Karpas-422 (cell line): ENCODE measurements at regions not wholly inside any gene's neighbourhood (a gene's known extent, or its start where the extent isn't known, plus 50 kb on each side); places are given as distances from the start of the nearest gene placed in this dataset.

ENCODE experiments used
- DNase-seq: peaks from one replicate; pipeline ENCODE4 v3.0.0-alpha.2; 2015
- H2AFZ ChIP-seq: fragments of 200-600 bp; sonication (generic); 2 replicates; pipeline ENCODE4 v1.6.1; 2014; ENCODE audit warnings: antibody characterized with exemption, low read length, mixed read lengths
- H3K27ac ChIP-seq: fragments of 200-600 bp; sonication (generic); 2 replicates; pipeline ENCODE4 v1.5.1; 2014; ENCODE audit warnings: mild to moderate bottlenecking, low read length, moderate library complexity
- H3K27me3 ChIP-seq: fragments of 200-600 bp; sonication (generic); 2 replicates; pipeline ENCODE4 v1.6.1; 2014; ENCODE audit warnings: low read length, mixed read lengths
- H3K36me3 ChIP-seq: fragments of 200-600 bp; sonication (generic); 2 replicates; pipeline ENCODE4 v1.6.1; 2014; ENCODE audit warnings: low read length, mixed read lengths; ENCODE audit not compliant: insufficient read depth
- H3K4me1 ChIP-seq: fragments of 200-600 bp; sonication (generic); 2 replicates; pipeline ENCODE4 v1.6.1; 2014; ENCODE audit warnings: mild to moderate bottlenecking, low read length, mixed read lengths
- H3K4me2 ChIP-seq: fragments of 200-600 bp; sonication (generic); 2 replicates; pipeline ENCODE4 v1.6.1; 2014; ENCODE audit warnings: low read length, low read depth, mild to moderate bottlenecking; ENCODE audit not compliant: poor library complexity, severe bottlenecking
- H3K4me3 ChIP-seq: fragments of 200-600 bp; sonication (generic); 2 replicates; pipeline ENCODE4 v1.5.1; 2014; ENCODE audit warnings: mild to moderate bottlenecking, antibody characterized with exemption, low read length, mixed read lengths
- H3K79me2 ChIP-seq: fragments of 200-600 bp; sonication (generic); 2 replicates; pipeline ENCODE4 v1.6.1; 2014; ENCODE audit warnings: mild to moderate bottlenecking, low read length, mixed read lengths
- H3K9ac ChIP-seq: fragments of 200-600 bp; sonication (generic); 2 replicates; pipeline ENCODE4 v1.6.0; 2014; ENCODE audit warnings: low read length
- H3K9me2 ChIP-seq: fragments of 200-600 bp; sonication (generic), shearing (Covaris generic); replicated peaks from 2 replicates; pipeline ENCODE4 v1.6.0; 2014; ENCODE audit warnings: mild to moderate bottlenecking, low read length, moderate library complexity; ENCODE audit not compliant: insufficient read depth
- H3K9me3 ChIP-seq: fragments of 300-700, 200-600 bp; sonication (generic); 2 replicates; pipeline ENCODE4 v1.6.1; 2014; ENCODE audit warnings: low read length, mixed read lengths
- H4K20me1 ChIP-seq: fragments of 200-600 bp; sonication (generic); 2 replicates; pipeline ENCODE4 v1.6.1; 2014; ENCODE audit warnings: mild to moderate bottlenecking, antibody characterized with exemption, low read length, low read depth; ENCODE audit not compliant: insufficient read depth

- Histone ChIP-seq H3K9ac (no peak overlapping the region), H3K27me3 (no peaks in the 10 kb centered on the region), H3K4me3 (no peak overlapping the region), H3K27ac (no peak overlapping the region), H3K79me2 (no peaks in the 10 kb centered on the region), H3K9me3 (no peaks in the 10 kb centered on the region; the same call in 1 of the 2 replicates), H2AFZ (no peak overlapping the region), H3K4me2 (no peak overlapping the region), H3K9me2 (no peaks in the 10 kb centered on the region), H4K20me1 (no peaks in the 10 kb centered on the region), H3K4me1 (no peaks in the 10 kb centered on the region), H3K36me3 (no peaks in the 10 kb centered on the region)
- no peak for DNase-seq
Measured at GRCh38 chr19:28531979-28532378, 681.0 kb downstream of the UQCRFS1 start.

GRCh38 chr19:28530406-28531035 is 682.4 kb downstream of the UQCRFS1 start:
- no peaks in the 10 kb centered on the region for H3K9me2 ChIP-seq
- H3K79me2 ChIP-seq: no peaks in the 10 kb centered on the region
- H3K4me1 ChIP-seq: no peaks in the 10 kb centered on the region
- no peak overlapping the region for H3K4me3 ChIP-seq
- no peak overlapping the region for H3K27ac ChIP-seq
- H3K27me3 ChIP-seq: no peaks in the 10 kb centered on the region
- H3K9me3 ChIP-seq: no peaks in the 10 kb centered on the region
- no peak overlapping the region for H2AFZ ChIP-seq
- no peak for DNase-seq
- H4K20me1 ChIP-seq: no peaks in the 10 kb centered on the region
- no peaks in the 10 kb centered on the region for H3K36me3 ChIP-seq
- H3K9ac ChIP-seq: no peak overlapping the region
- H3K4me2 ChIP-seq: no peak overlapping the region

GRCh38 chr19:28526038-28526437 is 686.9 kb downstream of the UQCRFS1 start:
- Histone ChIP-seq H3K4me2 (no peak overlapping the region), H3K9ac (no peak overlapping the region), H3K9me3 (no peaks in the 10 kb centered on the region), H3K27me3 (no peaks in the 10 kb centered on the region), H3K4me3 (no peak overlapping the region), H2AFZ (no peak overlapping the region), H3K4me1 (no peaks in the 10 kb centered on the region), H4K20me1 (no peaks in the 10 kb centered on the region), H3K27ac (no peak overlapping the region), H3K9me2 (no peaks in the 10 kb centered on the region), H3K36me3 (no peaks in the 10 kb centered on the region), H3K79me2 (no peaks in the 10 kb centered on the region)
- DNase-seq: no peak

GRCh38 chr19:28523619-28524018 is 689.3 kb downstream of the UQCRFS1 start:
- DNase-seq: no peak
- no peak overlapping the region for H3K4me2 ChIP-seq
- no peaks in the 10 kb centered on the region for H3K4me1 ChIP-seq
- H3K27me3 ChIP-seq: no peaks in the 10 kb centered on the region
- no peak overlapping the region for H3K9ac ChIP-seq
- no peaks in the 10 kb centered on the region for H3K9me2 ChIP-seq
- no peaks in the 10 kb centered on the region for H4K20me1 ChIP-seq
- H2AFZ ChIP-seq: no peak overlapping the region
- H3K27ac ChIP-seq: no peak overlapping the region
- H3K4me3 ChIP-seq: no peak overlapping the region
- no peaks in the 10 kb centered on the region for H3K9me3 ChIP-seq
- no peaks in the 10 kb centered on the region for H3K79me2 ChIP-seq
- no peaks in the 10 kb centered on the region for H3K36me3 ChIP-seq

- Histone ChIP-seq H3K4me2 (no peak overlapping the region), H3K4me3 (no peak overlapping the region), H2AFZ (no peak overlapping the region), H3K27me3 (no peaks in the 10 kb centered on the region), H3K36me3 (no peaks in the 10 kb centered on the region), H3K9me2 (no peaks in the 10 kb centered on the region), H3K9ac (no peak overlapping the region), H3K4me1 (no peaks in the 10 kb centered on the region), H3K27ac (no peak overlapping the region), H3K79me2 (no peaks in the 10 kb centered on the region), H4K20me1 (no peaks in the 10 kb centered on the region), H3K9me3 (no peaks in the 10 kb centered on the region)
- no peak for DNase-seq
Measured at GRCh38 chr19:28522545-28522922, 690.4 kb downstream of the UQCRFS1 start.

- H4K20me1 ChIP-seq: no peaks in the 10 kb centered on the region
- H3K9me2 ChIP-seq: no peaks in the 10 kb centered on the region
- H3K4me2 ChIP-seq: no peak overlapping the region
- no peaks in the 10 kb centered on the region for H3K4me1 ChIP-seq
- no peaks in the 10 kb centered on the region for H3K27me3 ChIP-seq
- H2AFZ ChIP-seq: no peak overlapping the region
- no peak overlapping the region for H3K27ac ChIP-seq
- H3K4me3 ChIP-seq: no peak overlapping the region
- DNase-seq: no peak
- H3K9ac ChIP-seq: no peak overlapping the region
- H3K79me2 ChIP-seq: no peaks in the 10 kb centered on the region
- H3K9me3 ChIP-seq: no peaks in the 10 kb centered on the region
- no peaks in the 10 kb centered on the region for H3K36me3 ChIP-seq
Measured at GRCh38 chr19:28521614-28522544, 691.1 kb downstream of the UQCRFS1 start.

GRCh38 chr19:28520998-28521568 is 691.9 kb downstream of the UQCRFS1 start:
- Histone ChIP-seq H3K36me3 (no peaks in the 10 kb centered on the region), H3K9me2 (no peaks in the 10 kb centered on the region), H3K4me1 (no peaks in the 10 kb centered on the region), H3K9ac (no peak overlapping the region), H3K27me3 (no peaks in the 10 kb centered on the region), H3K4me2 (no peak overlapping the region), H3K79me2 (no peaks in the 10 kb centered on the region), H4K20me1 (no peaks in the 10 kb centered on the region), H3K9me3 (no peaks in the 10 kb centered on the region), H3K4me3 (no peak overlapping the region), H3K27ac (no peak overlapping the region), H2AFZ (no peak overlapping the region)
- DNase-seq: no peak
